ENCODE measurements at regions not wholly inside any gene's neighbourhood (a gene's known extent, or its start where the extent isn't known, plus 50 kb on each side); places are given as distances from the start of the nearest gene placed in this dataset.

DNA sequence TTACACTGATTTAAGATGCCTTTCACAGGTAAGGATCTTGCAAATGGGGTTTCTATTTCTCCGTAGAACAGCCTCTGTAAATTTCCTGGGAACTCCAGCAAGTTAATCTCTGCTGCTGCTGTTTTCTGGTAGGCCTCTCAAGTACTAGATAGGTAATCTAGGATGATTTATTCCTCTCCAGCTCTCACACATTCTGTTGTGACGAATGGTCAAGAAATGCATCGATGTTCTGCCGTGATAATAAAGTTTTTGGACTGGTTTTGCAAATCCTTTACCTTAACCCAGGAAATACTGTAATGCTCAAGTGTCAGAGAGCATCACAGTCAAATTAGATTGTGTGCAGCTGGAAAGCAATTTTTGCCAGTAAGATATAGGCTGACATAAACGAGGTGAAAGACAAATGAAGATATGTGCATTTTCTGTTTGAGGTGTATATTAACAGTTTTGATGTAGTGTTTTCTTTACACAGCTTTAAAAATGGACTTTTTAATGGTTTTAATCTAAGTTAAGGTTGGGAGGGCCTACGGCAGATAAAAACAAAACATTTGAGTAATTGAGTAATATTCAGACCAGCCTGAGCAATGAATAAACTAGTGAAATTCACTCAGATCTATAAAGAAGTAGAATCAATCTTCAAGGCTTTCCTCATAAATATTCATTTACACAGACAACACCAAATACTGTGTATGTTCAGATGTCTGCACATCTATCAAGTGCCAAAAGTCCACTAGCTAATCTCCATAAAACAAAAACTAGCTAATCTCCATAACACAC lies 300.6 kb upstream of the EDIL3 start:
- no peak for DNase-seq

DNA sequence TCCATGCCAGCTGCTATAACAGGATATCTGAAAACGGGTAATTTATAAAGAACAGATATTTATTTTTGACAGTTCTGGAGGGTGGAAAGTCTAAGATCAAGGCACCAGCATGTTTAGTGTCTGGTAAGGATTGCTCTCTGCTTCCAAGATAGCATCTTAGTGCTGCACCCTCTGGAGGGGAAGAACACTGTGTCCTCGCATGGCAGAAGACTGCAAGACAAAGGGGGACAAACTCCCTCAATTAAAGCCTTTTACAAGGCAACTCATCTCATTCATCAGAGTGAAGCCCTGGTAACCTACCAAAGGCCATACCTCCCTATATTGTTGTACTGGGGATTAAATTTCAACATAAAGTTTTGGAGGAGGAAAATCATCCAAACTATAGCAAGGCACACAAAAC lies 298.9 kb upstream of the EDIL3 start:
- no peak for DNase-seq

DNA sequence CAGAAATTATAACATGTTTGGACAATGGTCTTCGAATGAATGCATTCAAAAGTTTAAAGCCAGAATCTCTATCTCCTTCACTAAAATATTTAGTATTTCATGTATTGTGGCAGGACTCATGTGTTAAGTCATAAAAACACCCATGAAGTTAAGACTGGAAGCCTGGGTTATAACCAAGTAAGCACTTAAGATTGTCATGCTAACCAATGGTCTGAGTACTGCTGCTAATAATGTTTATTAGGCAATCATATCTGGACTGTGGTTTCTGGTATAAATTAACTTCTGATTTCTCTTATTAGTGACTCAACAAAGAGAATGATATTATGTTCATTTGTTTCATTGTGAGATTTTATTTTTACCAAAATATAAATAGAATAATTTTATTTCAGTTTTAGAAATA lies 297.9 kb upstream of the EDIL3 start:
- DNase-seq = no peak

DNA sequence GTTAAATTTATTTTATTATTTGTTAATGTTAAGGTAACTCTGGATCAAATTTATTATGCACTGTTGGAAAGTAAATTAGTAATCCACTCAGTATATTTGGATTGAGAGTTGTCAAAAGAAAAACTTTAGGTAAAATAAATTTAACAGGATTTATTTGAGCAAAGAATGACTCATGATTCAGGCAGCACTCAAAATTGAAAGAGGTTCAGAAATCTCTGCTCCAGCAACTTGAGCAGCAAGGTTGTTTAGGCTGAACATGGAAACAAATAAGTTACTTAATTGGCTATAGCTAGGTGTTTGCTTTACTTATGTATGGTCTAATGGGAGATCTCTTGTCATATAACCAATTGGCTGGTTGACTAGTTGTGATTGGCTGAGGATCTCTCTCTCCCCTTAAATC lies 296.2 kb upstream of the EDIL3 start:
- no peak for DNase-seq

DNA sequence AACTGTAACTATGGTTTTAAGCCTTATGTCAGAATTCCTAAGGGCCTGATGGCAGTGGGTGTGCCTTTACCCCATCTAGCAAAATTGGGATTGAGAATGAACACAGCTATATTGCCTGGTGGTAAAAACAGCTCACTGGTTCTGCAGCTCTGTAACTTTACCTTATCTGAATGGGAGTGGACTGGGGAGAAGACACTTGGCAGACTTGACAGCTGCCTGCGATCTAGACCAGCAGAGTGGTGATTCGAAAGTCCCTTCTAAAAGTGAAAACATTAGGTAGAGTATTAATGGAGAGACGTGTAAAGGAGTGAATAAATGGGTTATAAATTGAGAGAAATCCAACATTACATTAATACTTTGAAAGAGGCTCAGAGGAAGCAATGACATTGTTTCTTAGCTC lies 289.1 kb upstream of the EDIL3 start:
- no peak for DNase-seq

DNA sequence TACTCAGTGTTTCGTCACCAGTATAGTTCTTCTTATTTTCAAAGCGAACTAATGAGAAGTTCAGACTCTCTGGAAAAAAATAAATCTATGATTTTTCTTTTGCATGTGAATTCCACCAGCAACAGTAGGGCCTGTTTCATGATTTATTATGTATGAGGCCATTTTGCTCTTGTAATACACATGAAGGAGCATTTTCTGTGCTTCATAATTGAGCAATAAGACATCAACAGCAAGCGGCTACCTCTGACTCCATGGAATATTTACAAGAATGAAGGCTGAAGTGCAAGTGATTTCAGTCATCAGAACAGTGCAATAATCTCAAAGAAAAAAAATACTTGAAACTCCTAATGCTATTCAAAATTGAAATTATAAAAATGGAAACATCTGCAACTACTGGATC lies 282.9 kb upstream of the EDIL3 start:
- DNase-seq = no peak

DNA sequence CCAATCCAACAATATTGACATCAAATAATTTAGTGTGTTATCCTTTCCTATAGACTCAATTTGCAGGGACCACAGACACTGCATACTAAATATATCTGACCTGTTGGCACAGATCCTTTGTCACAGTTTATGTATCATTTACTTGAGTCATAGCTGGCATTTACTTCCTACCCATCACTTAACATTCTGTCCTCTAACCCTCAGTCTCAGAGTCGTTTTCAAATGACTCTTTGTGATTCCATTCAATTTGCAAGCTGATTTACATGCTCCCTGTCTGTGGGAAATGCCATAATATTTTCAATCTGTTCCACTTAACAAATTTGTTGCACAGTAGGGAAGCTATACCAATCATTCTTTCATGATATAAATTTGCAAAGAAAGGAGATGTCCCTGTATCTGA lies 265.7 kb upstream of the EDIL3 start:
- DNase-seq = no peak

DNA sequence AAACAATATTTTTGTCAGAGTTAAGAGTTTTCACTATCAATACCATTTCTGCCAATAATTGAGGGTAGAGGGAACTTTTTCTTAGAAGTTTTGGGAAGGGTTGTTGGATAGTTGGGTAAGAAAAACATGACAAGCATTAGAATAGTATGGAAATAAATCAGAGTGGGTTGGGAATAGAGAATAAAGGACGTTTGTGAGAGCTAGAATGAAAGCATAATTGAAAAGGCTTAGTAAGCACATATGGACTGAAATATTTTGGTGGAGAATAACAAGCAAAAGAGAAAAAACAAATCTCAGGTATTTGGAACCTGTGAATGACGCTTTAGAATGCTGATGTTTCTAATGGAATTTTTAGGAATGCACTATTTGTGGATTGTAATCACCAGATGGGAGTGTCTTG lies 262.9 kb upstream of the EDIL3 start:
- no peak for DNase-seq

DNA sequence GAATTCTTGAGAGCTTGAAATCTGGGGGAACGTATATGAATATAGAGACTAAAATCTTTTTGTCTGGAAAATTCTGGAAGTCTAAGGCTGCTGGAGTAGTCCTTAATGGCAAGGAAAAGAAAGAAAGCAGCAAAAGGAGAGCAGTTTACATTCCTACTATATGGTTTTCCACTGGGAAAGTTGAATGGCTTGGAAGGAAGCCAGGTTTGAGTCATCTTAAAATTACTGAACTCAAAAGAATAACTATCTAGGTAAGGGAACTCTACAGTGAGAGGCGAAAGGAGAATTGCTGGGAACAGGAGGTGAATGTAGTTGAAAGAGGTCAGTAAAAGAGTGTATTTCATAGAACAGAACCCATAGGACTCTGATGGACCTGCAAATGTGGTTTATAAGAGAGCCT lies 258.1 kb upstream of the EDIL3 start:
- no peak for DNase-seq

DNA sequence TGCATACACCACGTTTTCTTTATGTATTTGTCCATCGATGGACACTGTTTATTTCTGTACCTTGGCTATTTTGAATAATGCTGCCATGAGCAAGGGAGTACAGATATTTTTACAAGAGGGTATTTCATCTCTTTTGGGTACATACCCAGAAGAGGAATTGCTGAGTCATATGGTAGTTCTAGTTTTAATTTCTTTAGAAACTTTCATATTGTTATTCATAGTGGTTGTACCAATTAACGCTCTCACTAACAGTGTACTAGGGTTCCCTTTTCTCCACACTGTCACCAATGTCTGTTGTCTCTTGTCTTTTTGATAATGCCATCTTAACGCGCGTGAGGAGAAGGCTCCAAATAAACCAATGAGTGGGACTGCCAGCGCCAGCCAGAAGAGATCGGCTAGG lies 257.6 kb upstream of the EDIL3 start:
- DNase-seq = no peak

DNA sequence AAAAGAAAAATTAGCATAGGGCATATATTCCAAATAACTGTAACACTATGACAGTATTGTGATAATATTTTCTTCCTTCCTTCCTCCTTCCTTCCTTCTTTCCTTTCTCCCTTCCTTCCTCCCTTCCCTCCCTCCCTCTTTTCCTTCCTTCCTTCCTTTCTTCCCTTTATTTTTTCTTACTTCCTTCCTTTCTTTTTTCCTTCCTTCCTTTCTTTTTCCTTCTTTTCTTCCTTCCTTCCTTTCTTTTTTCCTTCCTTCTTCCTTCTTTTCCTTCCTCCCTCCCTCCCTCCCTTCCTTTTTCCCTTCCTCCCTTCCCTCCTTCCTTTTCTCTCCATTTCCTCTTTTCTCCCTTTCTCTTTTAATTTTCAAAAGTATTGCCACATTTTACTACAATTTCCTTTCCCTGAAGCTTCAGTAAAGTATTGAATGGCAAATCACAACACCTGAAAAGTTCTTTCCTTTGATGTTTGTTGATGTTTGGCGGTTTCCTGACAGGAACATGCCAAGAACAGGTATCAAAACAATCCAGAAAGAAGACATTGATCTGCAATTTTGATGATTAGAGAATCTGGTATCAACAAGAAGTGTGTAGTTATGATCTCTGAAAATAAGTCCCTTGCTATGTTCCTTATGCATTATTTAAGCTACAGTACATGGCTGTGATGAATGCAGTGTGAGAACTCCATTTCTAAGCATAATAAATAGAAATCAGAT lies 253.1 kb upstream of the EDIL3 start:
- no peak for DNase-seq

DNA sequence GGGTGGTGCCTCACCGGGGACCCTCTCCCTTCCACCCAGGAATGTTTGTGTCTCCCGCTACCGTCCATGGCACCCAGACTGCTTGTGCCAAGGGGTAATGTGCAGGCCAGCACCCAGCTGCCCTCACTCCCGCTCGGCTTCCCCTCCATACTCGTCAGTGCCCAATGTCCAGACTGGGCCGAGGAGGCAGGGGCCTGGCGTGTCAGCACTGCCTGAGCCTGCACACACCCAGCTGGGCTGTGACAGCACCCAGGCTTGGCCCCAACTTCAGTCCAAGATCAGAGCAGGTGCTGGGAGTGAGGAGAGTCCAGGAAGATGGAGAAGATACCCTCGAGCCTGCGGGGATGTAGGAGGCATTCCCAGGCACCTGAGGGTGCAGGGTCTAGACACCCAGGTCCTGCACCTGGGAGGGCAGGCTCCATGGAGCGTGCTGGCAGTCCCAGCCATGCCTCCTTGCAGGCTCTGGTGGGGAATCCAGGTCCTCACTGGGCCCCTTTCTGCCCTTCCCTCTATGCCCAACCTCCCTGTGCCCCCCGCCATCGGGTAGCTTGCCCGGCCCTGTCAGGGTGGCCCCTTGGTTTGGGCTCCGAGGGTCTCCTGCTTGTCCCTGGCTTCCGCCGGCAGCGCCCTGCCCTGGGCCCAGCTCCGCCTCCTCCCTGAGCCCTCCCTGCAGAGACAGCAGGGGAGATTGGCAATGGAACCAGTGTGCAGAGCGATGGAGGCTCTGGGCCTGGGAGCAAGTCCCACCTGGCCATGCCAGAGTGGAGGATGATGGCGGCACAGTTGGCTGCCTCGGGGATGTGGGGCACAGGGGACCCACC lies 250.8 kb upstream of the EDIL3 start:
- DNase-seq = no peak

DNA sequence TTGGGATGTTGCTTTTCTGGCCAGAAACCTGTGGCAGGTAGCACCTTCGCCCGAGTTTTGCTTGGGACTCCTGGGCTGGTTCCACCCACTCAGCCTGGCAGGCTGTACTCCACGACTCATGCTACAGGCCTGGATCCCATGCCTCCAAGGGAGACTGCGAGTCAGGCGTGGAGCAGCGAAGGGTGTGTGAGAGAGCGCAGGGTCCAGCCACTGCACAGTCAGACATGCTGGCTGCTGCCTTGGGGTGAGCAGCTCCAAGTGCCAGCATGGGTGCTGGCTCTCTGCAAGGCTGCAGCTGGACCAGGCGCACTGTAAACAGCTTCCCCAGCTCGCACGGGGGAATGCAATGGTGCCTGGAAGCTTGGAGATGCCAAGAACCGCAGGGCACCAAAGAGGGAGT lies 249.6 kb upstream of the EDIL3 start:
- no peak for DNase-seq

DNA sequence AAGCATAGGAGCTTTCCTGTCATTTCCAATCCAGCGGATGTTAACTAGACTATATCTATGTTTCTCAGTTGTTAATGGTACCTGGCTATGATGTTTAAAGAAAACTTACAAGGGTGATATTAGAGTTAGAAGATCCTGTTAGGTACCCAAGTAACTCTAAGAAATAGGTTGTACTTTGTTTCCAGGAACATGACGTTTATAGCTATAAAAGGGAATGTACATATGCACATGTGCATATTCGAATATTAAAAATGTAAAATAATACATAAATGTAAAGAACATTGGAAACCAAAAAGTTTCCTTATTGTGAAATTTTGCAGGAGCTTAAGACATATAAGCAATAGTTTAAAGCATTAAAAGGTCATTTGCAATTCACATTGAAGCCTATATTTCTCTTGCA lies 247.7 kb upstream of the EDIL3 start:
- DNase-seq = no peak

DNA sequence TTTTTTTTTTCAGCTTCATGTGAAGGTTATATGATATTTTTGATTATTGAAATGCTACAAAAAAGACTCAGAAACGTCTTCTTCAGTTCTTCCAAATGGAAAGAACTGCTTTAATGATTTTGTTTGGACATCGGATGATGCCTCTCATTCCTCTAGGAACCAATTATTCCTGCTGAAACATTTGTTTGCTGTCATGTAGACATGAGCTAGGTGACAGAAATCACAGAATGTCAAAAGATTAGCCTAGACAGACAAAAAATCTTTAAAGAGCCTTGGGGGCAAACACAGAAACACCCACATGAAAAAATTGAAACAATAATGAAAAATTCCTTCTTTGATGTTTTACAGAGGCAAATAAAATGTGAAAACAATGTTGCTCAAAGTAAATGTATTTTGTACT lies 244.2 kb upstream of the EDIL3 start:
- DNase-seq = no peak

DNA sequence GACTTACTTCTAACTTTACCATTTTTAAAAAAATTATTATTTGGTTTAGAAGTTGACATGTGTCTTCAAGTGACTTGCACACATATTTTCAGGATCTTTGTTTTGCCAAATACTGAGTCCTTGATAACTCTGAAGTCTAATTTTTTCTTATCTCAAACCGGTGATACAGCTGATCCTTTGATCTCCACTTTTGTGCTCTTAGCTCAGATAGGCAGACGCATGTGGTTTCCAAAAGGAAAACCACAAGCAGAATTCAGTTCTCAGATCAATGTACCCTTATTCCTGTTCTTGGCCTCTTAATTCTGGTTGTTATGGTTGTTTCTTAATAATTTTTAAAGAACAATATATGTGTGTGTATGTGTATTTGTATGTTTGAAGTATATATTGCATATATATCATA lies 238.3 kb upstream of the EDIL3 start:
- no peak for DNase-seq

DNA sequence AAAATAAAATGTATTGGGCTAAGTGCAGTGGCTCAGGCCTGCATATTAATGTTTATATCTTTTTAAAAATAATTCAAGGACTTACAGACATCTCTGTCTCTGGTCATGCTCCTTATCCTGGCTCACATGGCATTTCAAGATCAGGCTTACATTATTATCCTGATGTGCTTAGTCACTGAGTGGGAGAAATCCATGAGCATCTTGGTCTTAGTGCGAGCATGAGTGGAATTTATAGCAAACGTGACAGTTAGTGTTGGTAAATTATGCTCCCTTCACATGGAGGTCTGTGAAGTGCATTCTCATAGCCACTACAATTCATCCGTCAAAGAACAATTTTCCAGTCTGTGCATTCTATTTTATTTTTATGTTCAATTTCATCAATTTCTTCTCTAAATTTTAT lies 237.8 kb upstream of the EDIL3 start:
- no peak for DNase-seq

DNA sequence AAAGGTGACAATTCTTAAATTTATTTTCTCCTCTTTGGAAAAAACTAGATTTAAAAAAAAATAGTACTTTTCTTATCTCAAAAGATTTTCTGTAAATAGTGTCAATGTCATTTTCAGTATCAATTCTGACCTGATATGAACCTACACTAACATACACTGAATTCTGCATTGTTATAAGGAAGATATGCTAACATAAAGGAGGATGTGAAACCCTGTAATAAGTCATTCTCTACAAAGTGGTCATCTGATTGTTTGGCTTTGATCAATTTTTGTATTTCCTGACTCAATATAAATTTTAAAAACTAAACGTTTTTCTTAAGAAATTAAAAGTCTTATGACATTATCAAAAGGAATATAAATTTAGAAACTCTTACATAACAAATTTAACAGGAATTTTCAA lies 233.6 kb upstream of the EDIL3 start:
- peak in 1 of 2 donors; percentile 19 for DNase-seq

DNA sequence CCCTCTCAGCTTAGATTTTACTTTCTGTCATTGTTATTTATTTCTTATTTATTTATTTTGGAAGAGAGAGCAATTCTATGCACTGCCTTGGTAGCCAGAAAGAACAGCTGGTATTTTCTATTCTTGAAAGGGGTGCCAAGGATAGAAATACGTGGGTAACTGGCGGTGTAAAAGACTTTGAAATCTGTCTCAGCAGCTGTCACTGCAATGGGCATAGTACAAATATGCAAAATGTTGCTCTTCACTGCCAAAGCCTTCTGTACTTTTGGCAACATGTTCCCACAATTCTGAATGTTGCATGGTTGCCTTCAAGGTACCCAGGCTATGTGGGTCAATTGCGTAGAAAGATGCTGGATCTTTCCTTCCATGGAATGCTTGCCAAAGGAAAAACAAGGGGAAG lies 230.2 kb upstream of the EDIL3 start:
- no peak for DNase-seq

DNA sequence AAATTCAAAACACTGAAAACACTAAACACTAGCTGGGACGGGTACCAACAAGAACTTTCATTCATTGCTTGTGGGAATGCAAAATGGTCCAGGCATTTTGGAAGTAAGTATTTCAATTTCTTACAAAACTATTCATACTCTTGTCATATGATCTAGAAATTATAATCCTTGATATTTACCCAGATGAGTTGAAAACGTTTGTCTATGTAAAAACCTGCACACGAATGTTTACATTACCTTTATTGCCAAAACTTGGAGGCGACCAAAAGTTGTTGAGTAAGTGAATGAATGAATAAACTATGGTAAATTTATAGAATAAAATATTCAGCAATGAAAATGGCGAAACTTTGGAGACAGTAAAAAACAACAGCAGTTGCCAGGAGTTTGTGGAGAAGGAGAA lies 222.1 kb upstream of the EDIL3 start:
- no peak for DNase-seq

DNA sequence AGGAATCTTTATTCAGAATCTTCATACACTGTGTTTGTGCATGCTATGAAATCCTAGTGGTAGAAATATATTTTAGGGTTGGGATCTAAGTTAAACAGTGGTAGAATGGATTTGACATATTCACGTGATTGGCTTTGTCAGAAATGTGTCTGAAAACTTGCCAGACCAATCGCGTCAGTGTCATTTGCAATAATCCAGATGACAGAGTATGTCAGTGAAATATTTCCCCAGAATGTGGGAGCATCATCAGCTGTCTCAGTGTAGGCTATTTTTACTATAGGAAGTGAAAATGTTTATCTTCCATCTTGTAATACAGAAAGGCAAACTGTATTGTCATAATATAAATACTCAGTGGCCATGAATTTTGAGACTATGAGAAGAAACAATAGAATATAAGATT lies 220.6 kb upstream of the EDIL3 start:
- peak; percentile 50 to 76 for DNase-seq

DNA sequence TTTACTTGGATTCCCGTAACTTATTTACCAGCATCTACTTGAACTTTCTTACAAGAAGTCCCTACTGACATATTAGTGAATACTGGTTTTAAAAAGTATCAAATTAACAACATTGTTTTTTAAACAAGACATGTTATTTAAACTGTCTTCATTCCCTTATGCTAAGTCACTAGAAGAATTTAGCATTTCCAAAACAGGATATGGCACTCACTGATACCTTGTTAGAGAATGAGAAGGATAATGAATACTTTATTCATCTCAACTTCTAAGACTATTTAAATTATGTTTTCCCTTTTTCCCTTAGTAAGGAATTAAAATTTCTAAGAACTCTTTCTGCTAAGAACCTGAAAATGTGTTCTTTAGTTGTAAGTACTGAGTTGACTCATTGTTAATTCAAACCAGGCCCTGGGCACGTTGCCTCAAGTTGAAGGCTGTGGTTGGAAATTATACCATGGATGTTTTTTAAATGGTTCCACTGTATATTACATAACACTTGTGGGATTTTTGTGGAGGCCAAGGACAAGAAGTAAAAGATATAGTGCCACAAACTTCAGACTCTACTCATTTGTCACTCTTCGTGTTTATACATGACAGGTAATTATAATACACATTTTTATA lies 219.0 kb upstream of the EDIL3 start:
- no peak for DNase-seq

DNA sequence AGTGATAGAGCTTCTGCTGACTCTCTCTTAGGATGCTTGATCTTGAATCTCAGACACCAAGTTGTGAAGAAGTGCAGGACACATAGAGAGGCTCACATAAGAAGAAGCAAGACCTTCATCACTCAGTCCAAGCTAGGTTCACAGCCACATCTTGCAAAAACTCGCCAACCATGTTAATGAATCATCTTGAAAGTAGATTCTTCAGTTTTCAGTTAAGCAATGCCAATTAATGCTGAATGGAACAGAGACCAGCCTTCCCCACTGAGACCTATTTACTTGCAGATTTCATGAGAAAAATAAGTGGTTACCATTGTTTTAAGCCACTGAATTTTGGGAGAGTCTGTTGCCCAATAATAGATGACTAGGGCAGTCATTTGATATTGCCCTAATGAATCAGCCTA lies 217.7 kb upstream of the EDIL3 start:
- no peak for DNase-seq

Data from inflammatory macrophage (primary cell).